ENCODE measurements at regions not wholly inside any gene's neighbourhood (a gene's known extent, or its start where the extent isn't known, plus 50 kb on each side); places are given as distances from the start of the nearest gene placed in this dataset.

- BruUV-seq (replicated peaks) = no TSS peak
- no peak overlapping the region for H3K27ac ChIP-seq (ENCODE audit: extremely low read length, insufficient read depth, low read length)
- in situ Hi-C loops (cut with HindIII; ENCODE audit: extremely low pct_ligation_motif_present, low pct_unique_long_range_greater_than_20kb) = no loop called here
- no peak for TF ChIP-seq ATRX (CRISPR knock-in tag; IDR thresholded peaks at IDR 0.05; ENCODE audit: borderline replicate concordance)
- TF ChIP-seq MAX (IDR thresholded peaks at IDR 0.05) = no peak
- TF ChIP-seq NR3C1 (CRISPR knock-in tag; IDR thresholded peaks at IDR 0.05) = no peak
- no peak for TF ChIP-seq REL (CRISPR knock-in tag; conservative IDR thresholded peaks at IDR 0.05)
- TF ChIP-seq MLLT10 (CRISPR knock-in tag; IDR thresholded peaks at IDR 0.05) = no peak
- TF ChIP-seq HNF4G (IDR thresholded peaks at IDR 0.05; ENCODE audit: borderline replicate concordance, low read depth, low read length) = no peak
- no peak for TF ChIP-seq HNF4G (CRISPR knock-in tag; IDR thresholded peaks at IDR 0.05; ENCODE audit: borderline replicate concordance, low read depth)
- no peak for TF ChIP-seq ZNF660 (CRISPR knock-in tag; IDR thresholded peaks at IDR 0.05; ENCODE audit: borderline replicate concordance, low read depth)
- TF ChIP-seq RXRA (CRISPR knock-in tag; IDR thresholded peaks at IDR 0.05) = no peak
- TF ChIP-seq RFXAP (CRISPR knock-in tag; IDR thresholded peaks at IDR 0.05; ENCODE audit: borderline replicate concordance) = no peak
- TF ChIP-seq ZBTB10 (CRISPR knock-in tag; IDR thresholded peaks at IDR 0.05; ENCODE audit: borderline replicate concordance) = no peak
- DNase-seq (ENCODE audit: low spot score) = no peak
- ChIA-PET POLR2A (no interaction called here), CTCF (ENCODE audit: low intra/inter-chr PET ratio, low total read pairs) (no interaction called here)
- H3K36me3 ChIP-seq (replicated peaks in 1 of 2; ENCODE audit: control insufficient read depth in 1 of 2, insufficient read depth in 2 of 2, low read length in 2 of 2) = no peaks in the 10 kb centered on the region
- no peak for FAIRE-seq
- intact Hi-C loops (cut with micrococcal nuclease; ENCODE audit: unreplicated experiment) = no loop called here
- no peak overlapping the region for H3K4me3 ChIP-seq (replicated peaks in 1 of 3; ENCODE audit: insufficient read depth in 1 of 3, low read depth in 2 of 3, low read length in 3 of 3)
- no peak for ATAC-seq
- WGBS (ENCODE audit: low lambda C conversion rate) = 19% methylated on average over 2 of the region's 2 CpGs
- H3K79me2 ChIP-seq (ENCODE audit: insufficient read depth, low read length) = no peaks in the 10 kb centered on the region
- no peak overlapping the region for H3K9ac ChIP-seq (ENCODE audit: insufficient read depth, low read depth, low read length)
- H3K27me3 ChIP-seq (ENCODE audit: control insufficient read depth in 1 of 2, insufficient read depth in 2 of 2, low read length in 2 of 2) = no peaks in the 10 kb centered on the region; a peak in 1 of 5 replicates
- no peaks in the 10 kb centered on the region for H3K9me3 ChIP-seq (ENCODE audit: low read length)
- no peaks in the 10 kb centered on the region for H4K20me1 ChIP-seq (ENCODE audit: insufficient read depth, low read length)
- no peaks in the 10 kb centered on the region for H3K4me1 ChIP-seq (ENCODE audit: insufficient read depth, low read length)
- H2AFZ ChIP-seq (ENCODE audit: low read length) = no peak overlapping the region
- H3K4me2 ChIP-seq (ENCODE audit: low read depth, low read length) = no peak overlapping the region
Observed at GRCh38 chr11:36713715-36714114, 115.7 kb upstream of the RAG2 start.

All from HepG2 (cell line).